Hepatocyte (in vitro differentiated cells): ENCODE measurements at regions not wholly inside any gene's neighbourhood (a gene's known extent, or its start where the extent isn't known, plus 50 kb on each side); places are given as distances from the start of the nearest gene placed in this dataset.
"Not testable (repeated sequence)": the region's sequence is repeated elsewhere in the genome, so short reads cannot be mapped to it uniquely, and the experiment has no call there.

Experiments used
- DNase-seq: peaks from one replicate; pipeline ENCODE4 v3.0.0-alpha.2; 2016; ENCODE audit warnings: low spot score
- H2AFZ ChIP-seq: fragments of 200-600 bp; sonication (generic); 2 replicates; pipeline ENCODE4 v1.6.0; 2016; ENCODE audit warnings: antibody characterized with exemption, mild to moderate bottlenecking
- H3K27ac ChIP-seq: fragments of 200-600 bp; sonication (generic); 2 replicates; pipeline ENCODE4 v1.5.1; 2016; ENCODE audit warnings: mild to moderate bottlenecking
- H3K27me3 ChIP-seq: fragments of 200-600 bp; sonication (generic); 2 replicates; pipeline ENCODE4 v1.6.1; 2016
- H3K36me3 ChIP-seq: fragments of 200-600 bp; sonication (generic); replicated peaks from 2 replicates; pipeline ENCODE4 v1.5.1; 2016; ENCODE audit warnings: low read depth; ENCODE audit not compliant: insufficient read depth
- H3K4me1 ChIP-seq: fragments of 200-600 bp; sonication (generic); 2 replicates; pipeline ENCODE4 v1.5.1; 2016; ENCODE audit warnings: mild to moderate bottlenecking, moderate library complexity; ENCODE audit not compliant: insufficient read depth
- H3K4me2 ChIP-seq: fragments of 200-600 bp; sonication (generic); 2 replicates; pipeline ENCODE4 v1.6.0; 2016
- H3K4me3 ChIP-seq: fragments of 200-600 bp; sonication (generic); 2 replicates; pipeline ENCODE4 v1.5.1; 2016; ENCODE audit warnings: mild to moderate bottlenecking
- H3K79me2 ChIP-seq: fragments of 200-600 bp; sonication (generic); 2 replicates; pipeline ENCODE4 v1.6.0; 2017; ENCODE audit warnings: mild to moderate bottlenecking
- H3K9me2 ChIP-seq: fragments of 200-600 bp; sonication (generic); replicated peaks from 2 replicates; pipeline ENCODE4 v1.6.0; 2017; ENCODE audit warnings: mild to moderate bottlenecking; ENCODE audit not compliant: insufficient read depth
- H3K9me3 ChIP-seq: fragments of 200-600 bp; sonication (generic); 2 replicates; pipeline ENCODE4 v1.5.1; 2016; ENCODE audit warnings: low read depth, mild to moderate bottlenecking
- H4K20me1 ChIP-seq: fragments of 200-600 bp; sonication (generic); 2 replicates; pipeline ENCODE4 v1.6.0; 2016; ENCODE audit warnings: mild to moderate bottlenecking; ENCODE audit not compliant: insufficient read depth, poor library complexity, severe bottlenecking
- EZH2 ChIP-seq: fragments of 200-600 bp; sonication (generic); IDR thresholded peaks from 2 replicates; pipeline ENCODE4 v1.6.1; 2016; ENCODE audit warnings: antibody characterized with exemption, mild to moderate bottlenecking, borderline replicate concordance
- EZH2phosphoT487 ChIP-seq: fragments of 200-600 bp; sonication (generic); IDR thresholded peaks from one replicate; pipeline ENCODE4 v1.6.1; 2018; ENCODE audit warnings: antibody characterized with exemption, mild to moderate bottlenecking, low read depth, moderate library complexity; ENCODE audit not compliant: unreplicated experiment, severe bottlenecking
- WGBS: methylation state at CpG from one replicate; pipeline ENCODE4 v1.1.6; 2016; ENCODE audit warnings: low lambda C conversion rate; ENCODE audit errors: missing lambda C conversion rate; 5-methylcytosine and 5-hydroxymethylcytosine counted together
- TF ChIP-seq, protein P1 (sequence below): fragments of 200-600 bp; sonication (generic); IDR thresholded peaks from 2 replicates; pipeline ENCODE4 v1.5.1; 2016; ENCODE audit warnings: antibody characterized with exemption, mild to moderate bottlenecking; ENCODE audit not compliant: poor library complexity

- Histone ChIP-seq H3K79me2 (no peaks in the 10 kb centered on the region), H3K36me3 (no peaks in the 10 kb centered on the region), H3K9me2 (no peaks in the 10 kb centered on the region), H3K9me3 (peaks cover 9% of the 10 kb centered on the region), H4K20me1 (no peaks in the 10 kb centered on the region), H3K4me2 (no peak overlapping the region), H3K4me1 (no peaks in the 10 kb centered on the region), H3K27me3 (no peaks in the 10 kb centered on the region), H3K4me3 (no peak overlapping the region), H2AFZ (no peak overlapping the region), H3K27ac (no peak overlapping the region)
- 71% methylated on average over 1 of the region's 1 CpG for WGBS
- no peak for DNase-seq
- TF ChIP-seq EZH2 (no peak), EZH2phosphoT487 (no peak)
- TF ChIP-seq, protein P1, sequence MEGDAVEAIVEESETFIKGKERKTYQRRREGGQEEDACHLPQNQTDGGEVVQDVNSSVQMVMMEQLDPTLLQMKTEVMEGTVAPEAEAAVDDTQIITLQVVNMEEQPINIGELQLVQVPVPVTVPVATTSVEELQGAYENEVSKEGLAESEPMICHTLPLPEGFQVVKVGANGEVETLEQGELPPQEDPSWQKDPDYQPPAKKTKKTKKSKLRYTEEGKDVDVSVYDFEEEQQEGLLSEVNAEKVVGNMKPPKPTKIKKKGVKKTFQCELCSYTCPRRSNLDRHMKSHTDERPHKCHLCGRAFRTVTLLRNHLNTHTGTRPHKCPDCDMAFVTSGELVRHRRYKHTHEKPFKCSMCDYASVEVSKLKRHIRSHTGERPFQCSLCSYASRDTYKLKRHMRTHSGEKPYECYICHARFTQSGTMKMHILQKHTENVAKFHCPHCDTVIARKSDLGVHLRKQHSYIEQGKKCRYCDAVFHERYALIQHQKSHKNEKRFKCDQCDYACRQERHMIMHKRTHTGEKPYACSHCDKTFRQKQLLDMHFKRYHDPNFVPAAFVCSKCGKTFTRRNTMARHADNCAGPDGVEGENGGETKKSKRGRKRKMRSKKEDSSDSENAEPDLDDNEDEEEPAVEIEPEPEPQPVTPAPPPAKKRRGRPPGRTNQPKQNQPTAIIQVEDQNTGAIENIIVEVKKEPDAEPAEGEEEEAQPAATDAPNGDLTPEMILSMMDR = no peak
Observed at GRCh38 chr6:74505391-74505790, 700.5 kb downstream of the COL12A1 start.

GRCh38 chr6:74504941-74505340 is 700.9 kb downstream of the COL12A1 start:
- DNase-seq = no peak
- WGBS = 84% methylated on average over 3 of the region's 3 CpGs
- no peak overlapping the region for H2AFZ ChIP-seq
- no peaks in the 10 kb centered on the region for H3K36me3 ChIP-seq
- H3K27ac ChIP-seq = no peak overlapping the region
- H3K4me3 ChIP-seq = no peak overlapping the region
- H3K9me2 ChIP-seq = no peaks in the 10 kb centered on the region
- H3K4me2 ChIP-seq = no peak overlapping the region
- TF ChIP-seq, protein P1 = no peak
- no peaks in the 10 kb centered on the region for H3K27me3 ChIP-seq
- H4K20me1 ChIP-seq = no peaks in the 10 kb centered on the region
- no peaks in the 10 kb centered on the region for H3K79me2 ChIP-seq
- H3K4me1 ChIP-seq = no peaks in the 10 kb centered on the region
- peaks cover 9% of the 10 kb centered on the region for H3K9me3 ChIP-seq

- H3K27me3 ChIP-seq = no peaks in the 10 kb centered on the region
- H3K4me2 ChIP-seq = no peak overlapping the region
- H4K20me1 ChIP-seq = no peaks in the 10 kb centered on the region
- TF ChIP-seq EZH2phosphoT487 (no peak), EZH2 (no peak)
- TF ChIP-seq, protein P1 = no peak
- H2AFZ ChIP-seq = no peak overlapping the region
- H3K79me2 ChIP-seq = no peaks in the 10 kb centered on the region
- no peaks in the 10 kb centered on the region for H3K9me2 ChIP-seq
- no peaks in the 10 kb centered on the region for H3K9me3 ChIP-seq
- no peak overlapping the region for H3K27ac ChIP-seq
- no peaks in the 10 kb centered on the region for H3K4me1 ChIP-seq
- no peak for DNase-seq
- H3K36me3 ChIP-seq = no peaks in the 10 kb centered on the region
- H3K4me3 ChIP-seq = no peak overlapping the region
- 73% methylated on average over 1 of the region's 1 CpG for WGBS
Observed at GRCh38 chr6:74492587-74492986, 713.3 kb downstream of the COL12A1 start.

GRCh38 chr6:74491844-74492374 is 713.9 kb downstream of the COL12A1 start:
- Histone ChIP-seq H3K79me2 (no peaks in the 10 kb centered on the region), H3K4me2 (no peak overlapping the region), H2AFZ (no peak overlapping the region), H3K4me1 (no peaks in the 10 kb centered on the region), H3K27ac (no peak overlapping the region), H3K27me3 (no peaks in the 10 kb centered on the region), H4K20me1 (no peaks in the 10 kb centered on the region), H3K4me3 (no peak overlapping the region), H3K9me3 (no peaks in the 10 kb centered on the region), H3K9me2 (no peaks in the 10 kb centered on the region), H3K36me3 (no peaks in the 10 kb centered on the region)
- TF ChIP-seq EZH2phosphoT487 (no peak), EZH2 (no peak)
- TF ChIP-seq, protein P1 = no peak
- WGBS = 58% methylated on average over 2 of the region's 2 CpGs
- no peak for DNase-seq

DNA sequence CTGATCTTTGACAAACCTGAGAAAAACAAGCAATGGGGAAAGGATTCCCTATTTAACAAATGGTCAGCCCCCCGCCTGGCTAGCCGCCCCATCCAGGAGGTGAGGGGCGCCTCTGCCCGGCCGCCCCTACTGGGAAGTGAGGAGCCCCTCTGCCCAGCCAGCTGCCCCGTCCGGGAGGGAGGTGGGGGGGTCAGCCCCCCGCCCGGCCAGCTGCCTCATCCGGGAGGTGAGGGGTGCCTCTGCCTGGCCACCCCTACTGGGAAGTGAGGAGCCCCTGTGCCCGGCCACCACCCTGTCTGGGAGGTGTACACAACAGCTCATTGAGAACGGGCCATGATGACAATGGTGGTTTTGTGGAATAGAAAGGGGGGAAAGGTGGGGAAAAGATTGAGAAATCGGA is 717.1 kb downstream of the COL12A1 start:
- not testable (repeated sequence) for H3K4me1 ChIP-seq, H3K36me3 ChIP-seq, H3K9me3 ChIP-seq, H3K4me2 ChIP-seq, H4K20me1 ChIP-seq, H3K27me3 ChIP-seq, H3K27ac ChIP-seq, H2AFZ ChIP-seq, H3K9me2 ChIP-seq, H3K79me2 ChIP-seq, H3K4me3 ChIP-seq, DNase-seq
- 92% methylated on average over 4 of the region's 13 CpGs for WGBS
